Stimulated activated CD8-positive, alpha-beta memory T cell treated with anti-CD3 and anti-CD28 coated beads, Interleukin-7, amount 100 ng/mL, for 1 hour (primary cell): ENCODE measurements at regions not wholly inside any gene's neighbourhood (a gene's known extent, or its start where the extent isn't known, plus 50 kb on each side); places are given as distances from the start of the nearest gene placed in this dataset.
"Not testable (repeated sequence)": the region's sequence is repeated elsewhere in the genome, so short reads cannot be mapped to it uniquely, and the experiment has no call there.

Experiments
- DNase-seq, 2 donors: peaks; one replicate each; pipeline ENCODE4 v3.0.0-alpha.2; 2020; ENCODE audit warnings: low read depth in 2 of 2

DNA sequence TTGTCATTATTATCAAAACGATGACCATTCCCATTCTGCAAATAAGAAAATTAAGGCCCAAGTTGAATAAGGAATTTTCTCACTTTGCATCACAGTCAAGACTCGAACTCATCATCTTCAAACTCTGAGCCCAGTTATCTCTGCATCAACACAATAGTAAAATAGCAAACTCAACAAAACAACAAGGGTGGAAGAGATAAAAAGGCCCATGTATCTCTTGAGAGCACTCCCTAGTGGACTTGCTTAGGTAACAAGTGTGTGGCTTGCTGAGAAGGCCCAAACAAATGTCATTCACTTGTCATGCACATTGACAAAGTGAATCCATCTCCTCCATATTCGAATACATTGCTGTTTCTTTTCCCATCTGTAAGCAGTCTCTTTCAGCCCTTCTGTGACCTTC lies 412.0 kb upstream of the MAF start:
- DNase-seq: no peak

DNA sequence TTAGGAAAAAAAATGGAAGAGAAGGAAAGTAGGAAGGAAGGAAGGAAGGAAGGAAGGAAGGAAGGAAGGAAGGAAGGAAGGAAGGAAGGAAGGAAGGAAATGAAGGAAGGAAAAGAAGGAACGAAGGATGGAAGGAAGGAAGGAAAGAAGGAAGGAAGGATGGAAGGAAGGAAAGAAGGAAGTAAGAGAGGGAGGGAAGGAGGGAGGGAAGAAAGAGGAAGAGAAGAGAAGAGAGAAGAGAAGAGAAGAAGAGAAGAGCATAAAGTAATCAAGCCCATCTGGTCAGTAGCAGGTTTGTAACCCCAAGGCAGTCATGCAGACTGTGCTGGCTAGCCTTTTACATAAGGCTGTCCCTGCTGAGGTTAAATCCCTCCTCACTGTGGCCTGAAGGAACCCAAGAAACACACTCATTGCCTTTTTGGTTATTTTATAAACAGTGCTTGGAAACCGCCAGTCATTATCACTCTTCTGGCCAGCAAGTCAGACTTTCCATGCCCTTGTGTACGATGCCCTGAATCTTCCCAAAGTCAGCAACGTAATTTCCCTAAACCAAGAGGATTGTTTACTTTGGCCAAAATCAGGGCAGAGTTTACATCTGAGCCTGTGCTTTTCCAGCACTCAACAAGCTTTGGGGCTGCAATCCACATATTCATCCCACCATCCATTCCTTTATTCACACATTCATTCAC lies 409.6 kb upstream of the MAF start:
- DNase-seq: no peak

DNA sequence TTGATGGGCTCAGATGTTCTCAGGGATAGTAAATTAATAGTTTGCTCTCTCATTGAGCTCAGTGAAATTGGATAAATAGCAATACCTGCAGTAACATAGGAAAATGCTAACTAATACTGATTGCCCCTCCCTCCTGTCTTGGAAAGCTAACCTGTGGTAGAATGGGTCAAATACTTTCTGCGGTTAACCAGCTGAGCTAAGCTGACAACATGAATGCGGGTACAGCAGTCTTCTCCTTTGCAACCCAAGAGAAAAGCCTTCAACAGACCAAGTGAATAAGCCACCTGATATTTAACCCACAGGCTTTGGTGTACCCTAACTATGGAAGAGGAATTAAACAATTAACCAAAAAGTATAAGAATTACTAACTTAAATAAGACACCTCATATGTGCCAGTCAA lies 408.3 kb upstream of the MAF start:
- DNase-seq: no peak

DNA sequence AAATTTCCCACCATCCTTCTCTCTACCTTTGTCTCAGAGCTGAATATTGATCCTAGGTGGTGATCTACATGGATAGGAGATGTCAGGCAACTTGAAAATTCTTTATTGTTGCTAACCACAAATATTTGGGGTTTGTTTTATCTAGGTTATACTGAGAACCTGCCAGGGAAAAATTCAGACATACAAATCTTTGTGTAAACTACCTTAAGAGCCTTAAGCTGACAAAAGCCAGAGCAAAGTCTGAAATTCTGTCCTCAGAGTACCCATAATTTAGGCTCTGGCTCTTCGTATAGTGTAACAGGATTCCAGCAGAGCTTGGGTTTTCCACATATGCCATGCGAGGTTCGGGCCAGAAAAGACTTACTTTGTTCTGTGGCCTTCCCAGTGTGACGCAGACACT lies 406.7 kb upstream of the MAF start:
- no peak for DNase-seq

DNA sequence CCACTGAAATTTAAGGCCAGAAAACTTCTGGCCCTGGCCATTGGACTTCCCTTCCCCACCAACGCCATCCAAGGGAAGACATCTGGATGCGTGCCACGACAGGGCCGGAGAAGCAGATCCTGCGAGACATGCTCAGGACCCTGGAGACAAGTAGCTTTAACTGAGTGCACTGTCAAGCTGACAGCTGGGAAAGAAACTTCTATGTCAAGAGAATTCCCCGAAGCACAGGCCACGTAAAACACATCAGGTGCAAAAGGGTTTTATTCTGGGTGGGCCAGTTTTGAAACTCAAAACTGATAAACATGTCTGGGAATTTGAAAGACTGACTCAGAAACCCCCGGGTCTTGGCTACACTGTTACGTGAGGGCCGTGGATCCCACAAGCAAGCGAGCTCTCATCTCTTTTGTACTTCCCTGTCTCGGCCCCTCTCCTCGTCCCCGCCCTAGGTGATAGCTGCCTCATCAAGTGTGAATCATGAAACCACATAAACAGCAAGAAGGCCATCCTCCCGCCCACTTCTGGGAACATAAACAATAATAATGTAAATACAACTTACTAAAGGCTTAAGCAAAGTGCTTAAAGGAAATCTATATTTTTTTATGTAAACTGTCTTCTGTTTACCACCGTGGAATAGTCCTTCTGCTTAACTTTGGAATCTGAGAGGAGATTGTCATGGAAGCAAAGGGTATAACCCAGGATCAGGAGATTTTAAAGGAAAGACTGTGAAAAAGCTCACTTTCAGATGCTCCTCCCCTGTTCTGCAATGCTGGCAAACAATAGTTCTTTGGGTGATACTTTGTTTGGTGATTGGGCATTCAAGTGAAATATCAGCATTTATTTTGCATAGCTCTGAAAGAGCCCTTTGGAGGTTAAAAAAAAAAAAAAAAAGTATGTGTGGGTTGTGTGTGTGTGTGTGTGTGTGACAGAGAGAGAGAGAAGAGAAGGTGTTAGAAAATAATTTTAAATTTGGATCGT lies 406.0 kb upstream of the MAF start:
- DNase-seq: no peak

DNA sequence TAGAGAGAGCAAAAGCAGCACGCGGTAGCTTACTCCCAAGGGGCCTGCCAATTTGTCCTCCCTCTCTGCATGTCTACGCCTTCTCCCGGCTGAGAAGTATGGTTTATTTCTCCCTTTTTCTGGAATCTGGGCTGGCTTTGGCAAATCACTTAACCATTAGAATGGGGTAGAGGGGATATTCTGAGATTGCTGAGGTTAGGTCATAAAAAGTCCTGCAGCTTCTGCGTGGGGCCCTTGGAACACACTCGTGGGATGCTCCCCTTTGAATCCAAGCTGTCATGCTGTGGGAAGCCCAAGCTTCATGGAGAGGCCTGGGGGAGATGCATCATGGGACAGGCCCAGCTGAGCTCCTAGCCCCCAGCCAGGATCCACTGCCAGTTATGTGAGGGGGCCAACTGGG lies 403.6 kb upstream of the MAF start:
- DNase-seq: no peak

DNA sequence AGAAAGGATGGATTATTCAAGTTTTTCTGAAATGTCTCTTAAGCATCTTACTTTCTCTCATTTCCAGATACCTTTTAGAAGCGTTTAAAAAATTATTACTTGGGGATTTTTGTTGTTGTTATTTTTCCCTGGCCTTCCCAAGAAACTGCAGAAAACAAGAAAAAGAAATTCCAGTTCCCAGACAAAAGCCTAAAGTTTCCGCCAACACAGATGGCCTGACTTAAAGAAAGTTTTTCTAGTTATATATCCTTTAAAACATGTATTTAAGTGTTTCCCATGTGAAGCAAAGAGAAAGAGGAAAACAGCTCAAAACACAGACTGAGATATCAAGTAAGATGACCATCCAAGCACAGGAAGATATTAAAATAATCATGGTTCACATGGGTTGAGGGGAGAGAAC lies 401.7 kb upstream of the MAF start:
- DNase-seq: no peak

DNA sequence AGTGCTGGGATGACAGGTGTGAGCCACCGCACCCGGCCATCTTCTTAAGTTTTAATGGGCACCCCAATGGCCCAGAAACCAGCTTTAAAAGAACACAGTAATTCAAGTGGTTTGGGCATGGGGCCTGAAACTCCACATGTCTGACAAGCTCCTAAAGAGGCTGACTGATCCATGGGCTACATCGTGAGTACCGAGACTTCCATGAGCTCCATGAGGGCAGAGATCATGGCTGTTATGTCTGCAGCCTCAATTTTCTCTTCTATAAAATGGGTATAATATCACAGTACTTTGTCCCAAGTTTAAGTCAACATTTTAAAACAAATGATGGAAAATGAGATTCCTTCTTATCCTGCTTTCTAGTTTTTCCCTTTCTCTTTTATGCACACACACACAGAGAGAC lies 397.6 kb upstream of the MAF start:
- no peak for DNase-seq

DNA sequence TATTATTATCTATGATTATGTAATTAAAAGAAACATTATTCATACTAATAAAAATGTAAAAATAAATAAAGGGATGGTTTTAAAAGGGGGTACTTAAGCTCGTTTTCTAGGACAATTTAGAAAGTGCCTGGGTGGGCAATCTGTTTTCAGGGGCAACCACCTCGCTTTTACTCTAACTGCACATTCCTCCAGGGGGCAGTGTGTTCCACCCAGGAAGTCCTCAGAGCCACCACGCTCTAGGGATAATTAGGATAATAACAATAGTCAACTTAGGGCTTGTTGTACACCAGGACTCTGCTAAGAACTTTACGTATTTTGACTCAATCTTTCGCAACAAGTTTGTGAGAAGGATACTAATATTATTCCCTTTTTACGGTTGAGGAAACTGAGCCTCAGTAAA lies 396.7 kb upstream of the MAF start:
- DNase-seq: no peak

DNA sequence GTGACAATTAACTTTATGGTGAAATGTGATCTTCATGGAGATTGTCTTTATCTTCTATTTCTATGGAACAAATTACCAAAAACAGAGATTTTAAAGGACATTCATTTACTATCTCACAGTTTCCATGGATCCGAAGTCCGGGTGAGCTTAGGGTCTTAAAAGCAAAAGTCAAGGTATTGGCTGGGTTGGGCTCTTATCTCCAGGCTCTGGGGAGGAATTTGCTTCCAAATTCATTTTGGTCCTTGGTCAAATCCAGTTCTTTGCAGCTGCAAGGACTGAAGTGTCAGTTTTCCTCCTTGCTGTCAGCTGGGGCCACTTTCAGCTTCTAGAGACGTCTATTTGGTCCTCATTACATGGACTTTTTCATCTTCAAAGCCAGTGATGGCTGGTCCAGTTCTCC lies 395.8 kb upstream of the MAF start:
- no peak for DNase-seq

DNA sequence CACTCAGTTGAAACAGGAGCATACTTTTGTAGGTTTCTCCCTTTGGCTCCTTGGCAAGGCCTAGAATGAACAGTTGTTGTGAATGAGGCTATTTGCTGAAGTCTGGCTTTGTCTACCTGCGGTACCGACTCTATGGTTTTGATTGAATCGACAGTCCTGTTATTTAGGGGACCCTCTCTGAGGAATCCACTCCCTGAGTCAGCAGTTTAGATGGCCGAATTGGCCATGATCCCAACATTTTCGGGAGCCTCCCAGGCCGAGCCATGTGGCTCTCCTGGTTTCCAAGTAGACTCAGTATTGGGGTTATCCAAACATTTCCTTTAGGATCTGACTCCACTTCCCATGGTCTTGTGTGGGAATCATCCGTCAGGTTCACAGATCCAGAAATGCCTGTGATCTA lies 394.8 kb upstream of the MAF start:
- DNase-seq: no peak

DNA sequence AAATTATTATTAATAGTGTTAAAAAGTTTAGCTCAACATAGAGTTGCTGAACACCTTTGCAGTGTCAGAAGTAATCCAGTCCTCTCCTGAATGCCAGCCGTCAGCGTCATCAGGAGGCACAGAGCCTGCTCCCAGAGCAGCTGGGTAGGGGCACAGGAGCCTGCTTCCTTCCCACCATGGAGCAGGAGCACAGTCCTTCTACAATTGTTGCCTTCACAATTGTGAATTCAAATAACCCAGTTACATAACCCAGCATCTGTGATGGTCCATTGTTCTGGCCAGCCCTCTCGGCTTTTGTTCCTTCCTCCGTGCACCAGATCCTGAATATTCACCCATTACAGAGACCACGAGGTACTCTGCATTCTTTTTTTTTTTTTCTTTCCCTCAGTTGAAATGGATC lies 393.9 kb upstream of the MAF start:
- no peak for DNase-seq

DNA sequence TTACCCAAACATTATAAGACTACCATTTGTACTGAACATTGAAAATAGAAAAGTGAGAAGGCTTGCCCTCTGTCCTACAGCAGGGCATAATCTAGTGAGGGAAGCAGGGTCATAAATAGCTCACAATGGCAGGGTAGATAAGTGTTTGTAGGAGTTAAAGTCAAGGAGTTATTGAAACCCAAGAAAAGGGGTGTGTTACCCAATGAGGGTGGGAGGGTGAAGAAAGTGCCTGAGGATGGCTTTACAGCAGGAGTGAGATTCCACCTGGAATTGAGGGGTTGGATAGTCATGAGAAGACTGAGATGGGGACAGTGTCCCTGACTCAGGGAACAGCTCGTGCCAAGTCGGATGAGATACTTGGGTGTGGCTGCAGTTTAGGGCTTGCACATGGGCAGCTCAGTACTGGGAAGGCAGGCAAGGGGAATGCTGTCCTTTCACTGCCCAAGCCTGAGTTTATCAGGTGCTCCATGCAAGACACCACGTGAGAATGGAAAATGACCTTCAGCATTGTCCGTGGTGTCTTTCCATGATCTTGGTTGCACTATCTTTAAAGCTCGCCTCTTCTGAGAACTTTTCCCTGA lies 393.2 kb upstream of the MAF start:
- DNase-seq: no peak

DNA sequence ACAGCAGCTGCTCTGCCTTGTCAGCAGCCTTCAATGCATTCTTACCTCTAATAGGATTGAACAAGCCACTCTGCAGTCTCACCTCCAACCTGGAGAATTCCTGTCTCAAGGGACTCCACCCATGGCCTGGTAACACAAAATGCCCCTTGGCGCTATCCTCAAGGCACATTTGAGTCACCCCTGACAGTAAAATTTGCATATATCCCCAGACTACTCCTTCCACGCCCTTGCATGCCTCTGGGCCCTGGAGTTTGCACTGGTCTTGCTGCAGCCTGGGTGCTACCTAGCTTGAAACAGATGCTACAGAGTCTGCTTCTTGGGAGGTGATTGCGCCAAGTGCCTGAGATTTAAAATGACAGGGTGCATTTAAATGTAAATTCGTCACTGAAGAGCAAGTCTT lies 391.4 kb upstream of the MAF start:
- no peak for DNase-seq

DNA sequence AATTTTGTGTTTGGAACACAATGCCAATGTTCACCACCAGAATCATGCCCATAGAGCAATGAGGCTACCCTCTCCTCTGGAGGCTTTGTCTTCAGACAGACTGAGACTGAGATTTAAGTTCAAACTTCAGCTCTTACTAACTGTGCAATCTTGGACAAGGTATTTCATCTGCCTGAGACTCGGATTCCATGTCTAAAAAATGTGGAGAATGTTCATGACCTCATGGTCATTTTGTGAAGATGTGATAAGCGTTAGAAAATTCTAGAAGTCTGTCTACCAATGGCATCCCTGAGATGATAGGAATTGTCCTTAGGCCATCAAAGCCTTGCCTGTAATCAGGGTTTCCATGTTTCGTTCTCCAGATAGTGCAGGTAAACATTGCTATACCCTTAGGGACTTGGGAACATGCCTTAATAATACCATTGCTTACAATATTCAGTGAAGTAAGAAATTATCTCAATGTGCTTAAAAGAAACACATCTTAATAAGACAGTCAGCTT lies 388.2 kb upstream of the MAF start:
- DNase-seq: no peak

DNA sequence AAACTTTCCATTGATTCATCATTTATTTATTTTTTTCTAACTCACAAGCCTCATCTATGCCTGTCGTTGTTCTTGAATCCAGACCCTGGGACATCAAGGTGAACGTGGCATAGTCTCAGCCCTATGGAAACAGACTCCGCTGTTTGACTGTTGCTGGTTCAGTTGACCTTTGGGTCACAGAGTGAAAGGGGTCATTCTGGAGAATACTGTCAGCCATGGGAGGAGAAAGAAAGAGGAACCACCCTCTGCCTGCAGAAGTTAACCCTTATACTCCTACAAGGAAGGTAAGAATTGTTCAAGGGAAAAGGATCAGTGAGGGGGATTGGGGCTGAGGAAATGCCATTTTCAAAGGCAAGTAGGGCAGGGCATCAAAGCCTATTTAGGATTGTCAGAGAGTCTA lies 387.6 kb upstream of the MAF start:
- no peak for DNase-seq

DNA sequence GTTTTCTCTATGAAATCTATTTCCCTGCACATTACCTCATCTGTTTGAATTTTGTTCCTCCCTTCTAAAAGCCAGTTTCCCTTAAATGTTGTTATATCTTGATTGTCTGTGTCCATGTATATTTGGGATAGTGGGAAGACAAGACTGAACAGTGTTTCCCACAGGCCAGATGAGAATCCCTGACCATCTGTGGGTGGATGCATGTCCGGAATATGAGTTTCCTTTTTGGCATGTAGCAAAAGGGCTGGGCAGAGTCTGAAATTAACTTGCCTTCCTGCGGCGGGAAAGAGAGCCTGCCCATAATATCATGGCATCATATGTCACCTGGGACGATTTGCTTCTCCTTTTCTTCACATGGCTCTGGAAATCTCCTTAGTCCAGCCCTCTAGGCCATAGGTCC lies 385.8 kb upstream of the MAF start:
- no peak for DNase-seq

DNA sequence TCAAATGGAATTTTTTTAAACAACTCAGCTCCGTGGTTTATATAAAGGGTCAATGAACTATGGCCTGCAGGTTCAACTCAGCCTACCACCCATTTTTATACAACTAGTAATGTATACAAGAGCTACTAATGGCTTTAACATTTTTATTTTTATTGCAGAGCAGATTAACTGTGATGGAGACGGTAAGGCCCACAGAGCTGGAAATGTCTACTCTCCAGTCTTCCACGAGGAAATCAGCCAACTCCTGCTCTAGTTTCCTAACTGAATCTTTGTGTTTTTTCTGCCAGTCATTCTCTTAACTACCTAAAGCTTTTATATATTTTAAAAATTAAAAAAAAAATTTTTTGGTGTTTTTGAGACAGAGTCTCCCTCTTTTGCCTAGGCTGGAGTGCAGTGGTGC lies 385.1 kb upstream of the MAF start:
- no peak for DNase-seq

DNA sequence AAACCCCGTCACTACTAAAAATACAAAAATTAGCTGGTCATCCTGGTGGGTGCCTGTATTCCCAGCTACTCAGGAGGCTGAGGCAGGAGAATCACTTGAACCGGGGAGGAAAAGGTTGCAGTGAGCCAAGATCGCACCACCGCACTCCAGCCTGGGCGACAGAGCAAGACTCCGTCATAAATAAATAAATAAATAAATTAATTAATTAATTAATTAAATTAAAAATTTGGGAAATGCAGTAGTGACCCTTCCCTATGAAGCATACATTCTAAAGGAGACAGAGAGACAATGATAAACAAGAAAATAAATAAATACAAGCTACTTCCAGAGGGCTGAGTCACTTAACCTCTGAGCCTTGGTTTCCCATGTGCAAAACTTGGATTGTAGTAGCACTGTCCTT lies 383.6 kb upstream of the MAF start:
- not testable (repeated sequence) for DNase-seq

DNA sequence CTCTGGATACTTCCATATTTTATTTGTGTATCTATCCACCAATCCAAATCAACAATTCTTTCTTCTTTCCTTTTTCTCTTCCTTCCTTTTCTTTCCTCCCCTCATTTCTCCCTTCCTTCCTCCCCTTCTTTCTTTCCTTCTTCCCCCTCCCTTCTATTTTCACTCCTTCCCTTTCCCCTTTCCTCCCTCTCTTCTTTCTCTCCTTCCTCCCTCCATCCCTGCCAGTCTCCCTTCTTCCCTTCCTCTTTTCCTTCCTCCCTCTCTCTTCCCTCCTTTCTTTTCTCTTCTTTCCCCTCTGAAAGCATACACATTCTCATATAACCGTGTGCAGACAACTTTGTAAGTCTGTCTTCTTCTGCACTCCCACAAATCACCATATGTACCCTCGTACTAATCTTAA lies 382.3 kb upstream of the MAF start:
- no peak for DNase-seq

DNA sequence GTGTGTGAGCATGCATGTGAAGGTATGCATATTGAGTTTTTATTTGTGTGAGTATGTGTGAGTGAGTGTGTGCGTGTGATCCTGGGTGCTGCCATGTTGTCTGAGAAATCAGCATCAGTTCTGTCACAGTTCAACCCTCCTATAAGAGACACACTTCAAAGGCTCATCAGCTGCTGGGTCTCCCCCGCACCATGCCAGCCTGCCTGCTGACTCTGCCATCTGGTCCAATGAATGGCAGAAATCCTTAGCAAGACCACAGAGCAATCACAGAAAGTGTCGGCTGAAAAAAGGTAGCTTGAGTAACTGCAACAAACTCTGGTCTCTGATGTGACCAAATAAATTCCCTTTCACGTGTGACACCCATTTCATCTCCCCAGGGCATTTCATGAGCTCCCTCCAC lies 381.8 kb upstream of the MAF start:
- no peak for DNase-seq

DNA sequence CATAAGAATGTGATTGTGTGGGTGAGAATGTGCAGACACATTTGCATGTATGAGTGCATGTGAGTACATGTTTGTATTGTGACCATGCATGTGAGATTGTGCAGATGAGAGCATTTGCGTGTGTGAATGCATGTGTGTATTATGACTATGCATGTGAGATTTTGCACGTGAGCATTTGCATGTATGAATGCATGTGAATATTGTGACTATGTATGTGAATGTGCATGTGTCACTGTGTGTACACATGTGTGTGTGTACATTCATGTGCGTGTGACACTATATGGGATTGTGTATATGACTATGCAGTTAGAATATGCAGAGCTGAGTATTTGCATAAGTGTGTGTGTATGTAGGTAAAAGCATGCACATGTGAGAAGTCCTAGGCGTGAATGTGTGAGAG lies 381.3 kb upstream of the MAF start:
- no peak for DNase-seq
